NCI-H2029 treated with DMSO at 0.1 percent for 48 hours (cell line): ENCODE measurements at regions not wholly inside any gene's neighbourhood (a gene's known extent, or its start where the extent isn't known, plus 50 kb on each side); places are given as distances from the start of the nearest gene placed in this dataset.

Experiments
- DNase-seq: peaks from one replicate; lab custom pipeline; 2025; lab: John Stamatoyannopoulos, UW

DNA sequence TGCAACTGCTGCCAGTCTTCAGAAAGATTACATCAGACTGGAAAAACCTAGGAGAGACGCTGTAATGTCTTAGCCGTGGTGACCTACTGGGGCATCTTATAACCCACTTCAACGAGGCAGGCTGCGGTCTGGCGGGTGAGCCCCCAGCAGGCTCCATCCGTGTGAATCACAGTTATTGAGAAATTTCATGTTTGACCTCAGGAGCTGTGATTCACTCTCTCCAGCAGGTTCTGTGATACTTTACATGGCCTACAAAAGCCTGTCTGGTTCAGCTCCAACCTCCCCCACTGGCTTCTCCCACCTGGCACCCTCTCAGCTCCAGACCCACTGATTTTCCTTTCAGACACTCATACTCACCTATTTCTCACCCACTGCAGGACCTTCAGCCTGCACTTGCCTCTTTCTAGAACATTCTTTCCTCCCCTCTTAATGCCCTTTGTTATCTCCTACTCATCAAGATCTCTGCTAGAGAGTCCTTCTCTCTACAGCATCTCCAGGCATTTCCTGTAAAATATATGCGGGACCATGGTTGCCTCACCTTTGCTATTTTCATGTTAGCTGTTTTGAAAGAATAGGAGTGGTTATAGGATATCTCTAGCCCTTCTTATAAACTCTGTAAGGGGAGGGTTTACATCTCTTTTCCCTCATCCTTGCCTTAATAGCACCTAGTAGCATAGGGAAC is 227.9 kb downstream of the MAF start:
- no peak for DNase-seq

DNA sequence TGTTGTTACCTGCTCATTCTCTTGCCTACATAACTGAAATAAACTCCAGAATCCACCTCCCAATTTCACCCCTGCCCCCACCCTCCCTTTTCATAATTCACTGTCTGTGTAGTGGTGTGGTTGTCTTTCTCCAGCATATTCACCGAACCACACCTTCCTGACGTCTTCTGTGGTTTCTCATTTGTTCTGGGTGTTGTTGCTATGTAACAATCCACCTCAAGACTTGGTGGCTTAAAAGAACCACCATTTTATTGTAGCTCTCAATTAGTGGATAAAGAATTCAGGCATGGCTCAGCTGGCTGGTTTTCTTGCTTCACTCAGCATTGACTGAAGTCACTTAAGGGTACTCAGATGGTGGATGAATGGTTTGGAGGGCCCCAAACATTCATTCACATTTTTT is 229.8 kb downstream of the MAF start:
- no peak for DNase-seq

DNA sequence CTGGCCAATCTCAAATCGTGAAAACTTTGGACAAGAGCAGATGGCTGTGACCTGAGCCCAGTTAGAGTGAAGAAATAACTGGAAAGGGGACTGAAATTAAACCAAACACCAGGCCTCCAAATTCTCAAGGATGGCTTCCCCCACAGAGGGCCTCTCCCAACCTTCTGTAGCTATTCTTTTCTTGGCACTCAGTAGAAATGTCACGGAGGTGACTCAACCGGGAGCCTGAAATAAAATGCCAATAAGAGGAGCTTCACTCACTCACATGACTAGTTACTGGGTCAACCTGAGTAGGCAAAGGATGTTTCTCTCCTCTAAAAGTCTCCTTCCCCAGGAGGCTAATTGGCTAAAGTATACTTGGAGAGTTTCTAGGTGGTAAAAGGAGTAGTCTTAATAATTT is 230.7 kb downstream of the MAF start:
- DNase-seq, result no peak

DNA sequence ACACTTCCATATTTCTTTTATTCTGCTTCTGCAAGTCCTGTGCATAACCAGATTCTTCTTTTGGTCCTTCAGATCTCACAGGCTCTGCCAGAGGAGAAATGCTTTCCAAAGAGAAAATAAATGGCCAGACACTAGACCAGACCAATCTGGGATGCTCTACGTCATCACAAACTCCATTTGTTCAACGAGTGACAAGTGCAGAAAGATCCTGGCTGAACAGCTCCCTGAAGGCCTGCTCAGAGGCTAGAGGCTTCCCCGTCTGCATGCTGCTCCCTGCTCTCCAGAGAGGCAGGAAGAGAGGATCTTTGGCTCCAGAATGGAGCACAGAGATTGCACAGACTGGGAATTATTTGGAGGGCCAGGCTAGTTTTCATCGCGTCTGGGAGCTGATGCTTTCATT is 232.7 kb downstream of the MAF start:
- DNase-seq, result no peak

DNA sequence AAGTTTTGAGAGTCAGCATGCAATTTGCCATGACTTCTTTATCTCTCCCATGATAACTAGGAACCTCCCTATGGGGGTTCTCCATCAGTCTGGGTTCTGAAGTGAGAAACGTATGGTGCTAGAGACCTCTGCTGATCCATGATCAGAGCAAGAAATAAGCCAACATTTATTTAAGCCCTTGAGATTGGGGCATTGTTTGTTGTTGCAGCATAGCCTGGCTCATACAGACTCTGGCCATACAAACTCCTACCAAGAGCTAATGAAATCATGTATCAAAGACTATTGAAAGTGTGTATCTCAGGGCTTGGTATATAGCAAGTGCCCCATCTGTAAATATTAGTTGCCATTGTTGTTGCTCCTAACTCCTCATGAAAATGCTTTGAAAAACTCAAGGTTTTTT is 233.9 kb downstream of the MAF start:
- no peak for DNase-seq

DNA sequence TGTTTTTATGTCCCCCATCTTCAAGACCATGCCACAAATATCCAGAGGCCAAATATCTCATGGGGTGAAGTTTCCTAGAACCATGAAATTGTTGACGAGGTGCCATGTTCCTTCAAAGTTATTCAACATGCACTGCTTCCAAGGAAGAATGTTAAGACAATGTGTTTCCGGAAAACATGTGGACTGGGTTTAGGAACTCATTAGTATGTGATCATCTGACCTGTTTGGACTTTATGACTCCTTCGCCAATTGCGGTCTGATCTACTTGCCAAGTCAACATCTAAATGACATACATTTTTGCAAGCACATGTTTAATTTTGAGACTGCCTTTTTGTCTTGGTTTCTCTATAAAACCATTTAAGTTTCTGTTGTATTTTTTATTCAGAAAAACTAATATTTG is 234.8 kb downstream of the MAF start:
- no peak for DNase-seq

DNA sequence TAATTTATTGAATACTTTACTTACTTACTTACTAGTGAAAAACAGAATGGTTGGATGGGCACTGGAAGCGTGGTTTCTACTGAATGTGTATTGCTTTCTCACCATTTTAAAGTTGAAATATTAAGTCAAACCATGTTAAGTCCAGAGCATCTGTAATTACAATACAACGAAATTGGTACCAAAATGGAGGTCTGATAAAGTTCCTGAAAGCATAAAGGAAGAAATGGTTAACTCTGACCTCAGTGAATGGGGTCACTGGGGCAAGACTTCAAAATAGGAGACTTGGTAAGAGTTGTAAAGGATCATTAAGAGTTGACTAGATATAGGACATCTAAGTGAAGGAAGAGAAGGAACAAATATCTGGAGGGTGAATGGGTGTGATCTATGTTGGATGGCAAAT is 237.1 kb downstream of the MAF start:
- DNase-seq, result no peak

DNA sequence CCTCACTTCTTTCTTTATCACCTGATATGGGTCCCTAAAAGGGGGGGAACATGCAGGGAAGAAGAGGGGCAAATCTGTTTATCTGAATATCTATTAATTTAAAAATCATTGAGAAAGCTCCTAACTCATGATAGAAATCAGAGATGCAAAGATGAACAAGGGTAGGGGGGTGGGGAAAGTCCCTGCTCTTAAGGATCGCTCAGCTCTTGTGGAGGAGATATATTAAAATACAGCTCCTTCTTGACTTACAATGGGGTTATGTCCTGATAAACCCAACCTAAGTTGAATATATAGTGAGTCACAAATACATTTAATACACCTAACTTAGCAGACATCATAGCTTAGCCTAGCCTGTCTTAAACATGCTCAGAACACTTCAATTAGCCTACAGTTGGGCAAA is 237.5 kb downstream of the MAF start:
- no peak for DNase-seq

DNA sequence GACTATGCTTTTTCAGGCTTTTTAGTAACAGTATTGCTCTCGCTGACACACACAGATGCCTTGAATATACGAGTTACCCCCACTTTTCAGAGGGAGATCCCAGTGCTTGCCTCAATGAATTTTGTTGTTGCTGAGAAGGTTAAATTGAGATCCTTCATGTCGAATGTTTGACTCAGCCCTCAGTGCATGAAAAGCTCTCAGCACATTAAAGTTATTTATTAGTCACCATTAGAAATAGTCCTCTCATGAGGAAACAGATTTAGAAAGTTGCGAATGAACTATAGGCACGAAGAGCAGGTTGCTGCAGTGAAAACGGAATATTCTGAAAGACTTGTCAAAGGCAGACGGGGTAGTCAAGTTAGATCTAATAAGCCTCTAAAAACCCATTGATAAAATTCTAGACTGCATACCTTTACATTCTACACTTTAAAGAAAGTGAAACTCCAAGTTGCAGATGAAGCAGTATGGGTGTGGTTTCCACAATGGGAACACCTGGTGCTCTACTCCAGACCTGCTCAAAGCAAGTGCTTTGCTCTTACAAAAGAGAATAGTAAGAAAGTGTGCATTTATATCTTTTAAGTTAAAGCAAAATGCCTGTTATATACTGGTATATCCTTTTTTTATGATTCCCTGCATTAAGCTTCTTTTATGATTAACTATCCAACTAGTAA is 238.1 kb downstream of the MAF start:
- DNase-seq, result no peak

DNA sequence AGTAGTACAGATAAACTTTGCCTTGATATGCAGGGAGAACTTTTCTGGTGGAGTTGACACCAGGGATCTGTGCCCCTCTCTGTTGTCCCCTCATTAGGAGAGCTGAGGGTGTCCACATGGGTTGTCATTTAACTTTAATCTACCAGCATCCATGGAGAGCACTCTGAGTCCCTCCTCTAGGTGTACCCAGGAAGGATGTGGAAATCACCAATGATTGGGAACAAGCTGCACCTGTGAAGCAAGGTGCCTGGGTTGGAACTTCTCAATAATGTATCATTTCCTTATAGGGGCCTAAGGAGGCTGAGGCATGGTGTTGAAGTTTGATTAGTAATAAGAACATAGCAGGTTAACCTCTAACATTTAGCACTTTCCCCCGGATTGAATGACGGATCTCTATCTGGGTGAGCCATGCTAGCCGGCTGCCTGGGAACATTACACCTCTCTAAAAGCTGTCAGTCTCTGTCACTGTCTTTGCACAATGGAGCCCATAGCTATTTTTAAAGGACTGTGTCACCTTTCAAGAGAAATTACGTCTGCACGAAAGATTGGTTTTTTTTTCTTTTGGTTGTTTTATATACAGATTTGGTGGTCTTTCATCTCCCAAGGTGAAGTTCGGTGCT is 239.3 kb downstream of the MAF start:
- DNase-seq, result no peak

DNA sequence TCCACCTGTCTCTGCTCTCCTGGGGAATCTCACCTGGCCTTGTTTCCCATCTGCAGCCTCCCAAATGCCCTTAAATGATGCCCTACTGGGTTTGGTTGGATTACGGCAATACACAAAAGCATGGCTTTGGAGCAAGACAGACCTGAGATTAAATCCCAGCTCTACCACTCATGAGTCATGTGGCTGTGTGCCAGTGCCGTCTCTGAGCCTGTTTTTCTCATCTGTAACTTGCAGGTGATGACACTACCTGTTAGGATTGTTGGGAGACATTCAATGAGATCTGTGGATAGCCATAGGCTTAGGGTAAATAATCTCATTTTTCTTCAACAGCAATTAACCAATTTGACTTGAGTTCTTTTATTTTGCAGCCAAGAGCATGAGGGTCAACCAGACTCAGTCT is 240.3 kb downstream of the MAF start:
- no peak for DNase-seq

DNA sequence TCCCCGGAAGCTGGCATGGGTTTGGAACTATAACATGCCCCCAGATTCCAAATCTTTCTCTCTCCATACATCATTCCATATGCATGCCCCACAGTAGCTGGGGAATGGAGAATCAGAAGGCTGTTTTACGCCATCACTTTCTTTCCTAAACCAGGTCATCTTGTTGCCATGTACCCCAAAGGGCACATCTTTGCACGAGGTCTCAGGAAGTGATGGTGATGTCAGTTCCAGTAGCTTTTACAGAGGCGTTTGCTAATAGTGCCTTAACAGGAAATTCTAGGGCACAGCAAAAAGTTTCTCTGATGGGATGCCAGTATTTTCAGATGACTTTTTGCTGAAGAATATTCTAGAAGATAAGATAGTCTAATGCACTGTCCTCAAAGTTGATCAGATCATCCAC is 241.5 kb downstream of the MAF start:
- no peak for DNase-seq

DNA sequence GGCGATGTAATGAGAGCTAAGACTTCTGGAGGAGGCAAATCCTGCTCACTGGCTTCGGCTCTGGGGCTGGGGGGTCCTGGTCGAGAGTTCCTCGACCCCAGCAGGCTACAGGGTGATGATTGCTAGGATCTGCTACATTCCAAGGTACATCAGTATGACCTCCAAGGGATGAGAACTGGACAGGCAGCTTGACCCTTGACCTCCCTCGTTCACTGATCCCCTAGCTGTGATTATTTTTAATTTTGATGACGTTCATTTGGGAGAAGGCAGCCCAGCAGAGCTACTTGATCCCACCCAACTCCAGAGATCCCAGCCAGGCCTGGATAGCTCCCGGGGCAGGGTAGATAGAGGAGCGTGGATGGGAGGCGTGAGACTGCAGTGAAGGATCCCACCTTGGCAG is 242.3 kb downstream of the MAF start:
- DNase-seq, result no peak

DNA sequence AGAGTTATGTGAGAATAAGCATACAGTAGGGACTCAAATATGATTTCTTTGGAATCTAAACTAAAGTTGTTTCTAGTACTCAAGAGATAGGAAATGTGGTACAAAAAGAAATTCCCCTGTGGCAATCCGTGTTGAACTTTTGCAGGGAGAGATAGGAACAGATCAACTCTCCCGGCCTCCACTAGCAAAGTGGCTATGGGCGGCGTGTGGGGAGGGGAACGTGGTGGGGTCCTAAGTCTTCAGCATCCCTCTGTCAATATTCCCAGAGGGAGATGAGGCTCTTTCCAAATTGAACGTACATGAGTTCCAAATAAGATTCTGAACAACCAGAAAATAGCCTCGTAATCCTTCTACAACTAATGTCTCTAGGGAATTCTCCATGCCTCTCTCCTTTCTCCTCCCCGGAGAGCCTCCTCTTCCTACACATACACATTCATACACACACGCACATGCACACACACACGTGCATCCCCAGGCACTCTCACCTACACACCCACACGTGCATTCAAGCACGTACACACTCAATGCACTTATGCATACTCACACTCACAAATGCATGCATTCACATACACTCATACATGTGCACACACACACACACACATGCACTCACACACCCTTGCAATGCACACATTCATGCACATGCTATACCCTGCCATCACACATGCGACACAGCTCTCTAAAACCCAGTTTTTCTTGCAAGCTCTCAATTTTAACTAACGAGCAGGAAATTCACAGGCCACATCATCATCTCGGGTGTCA is 244.8 kb downstream of the MAF start:
- DNase-seq, result no peak

DNA sequence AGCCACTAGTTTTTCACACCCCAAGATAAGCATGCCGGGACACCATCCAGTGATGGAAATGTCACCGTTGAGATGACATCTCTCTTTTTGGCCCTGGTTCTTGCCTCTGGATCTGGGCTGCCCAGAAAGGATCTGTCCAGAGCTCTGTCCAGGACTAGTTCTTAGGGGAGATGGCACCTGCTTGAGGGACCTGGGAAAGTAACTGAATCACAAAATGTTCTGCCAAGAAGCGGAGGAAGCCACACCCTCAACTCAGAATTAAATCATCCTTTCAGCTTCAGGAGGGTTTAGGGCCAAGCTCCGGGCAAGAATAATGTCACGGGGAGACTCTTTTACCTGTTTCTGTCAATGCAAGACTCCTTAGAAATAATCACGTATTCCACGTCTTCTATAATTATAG is 248.6 kb downstream of the MAF start:
- DNase-seq, result no peak

DNA sequence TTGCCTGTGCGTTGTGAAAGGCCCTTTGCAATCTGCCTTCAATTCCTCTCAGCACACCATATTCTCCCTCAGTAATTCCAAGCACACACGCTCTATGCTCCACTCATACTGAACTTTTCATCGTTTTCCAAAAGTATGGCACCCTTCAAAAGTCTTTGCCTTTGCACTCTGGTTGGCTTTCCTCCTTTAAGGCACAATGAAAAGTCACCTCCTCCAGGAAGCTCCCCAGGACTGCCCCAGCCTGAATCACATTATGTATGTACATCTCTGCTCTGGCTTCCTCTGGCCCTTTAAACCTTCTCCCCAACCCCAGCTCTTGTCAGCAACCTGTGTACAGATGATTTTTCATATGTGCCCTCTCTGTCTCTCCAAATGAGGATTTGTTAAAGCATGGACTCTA is 250.7 kb downstream of the MAF start:
- DNase-seq, result no peak

DNA sequence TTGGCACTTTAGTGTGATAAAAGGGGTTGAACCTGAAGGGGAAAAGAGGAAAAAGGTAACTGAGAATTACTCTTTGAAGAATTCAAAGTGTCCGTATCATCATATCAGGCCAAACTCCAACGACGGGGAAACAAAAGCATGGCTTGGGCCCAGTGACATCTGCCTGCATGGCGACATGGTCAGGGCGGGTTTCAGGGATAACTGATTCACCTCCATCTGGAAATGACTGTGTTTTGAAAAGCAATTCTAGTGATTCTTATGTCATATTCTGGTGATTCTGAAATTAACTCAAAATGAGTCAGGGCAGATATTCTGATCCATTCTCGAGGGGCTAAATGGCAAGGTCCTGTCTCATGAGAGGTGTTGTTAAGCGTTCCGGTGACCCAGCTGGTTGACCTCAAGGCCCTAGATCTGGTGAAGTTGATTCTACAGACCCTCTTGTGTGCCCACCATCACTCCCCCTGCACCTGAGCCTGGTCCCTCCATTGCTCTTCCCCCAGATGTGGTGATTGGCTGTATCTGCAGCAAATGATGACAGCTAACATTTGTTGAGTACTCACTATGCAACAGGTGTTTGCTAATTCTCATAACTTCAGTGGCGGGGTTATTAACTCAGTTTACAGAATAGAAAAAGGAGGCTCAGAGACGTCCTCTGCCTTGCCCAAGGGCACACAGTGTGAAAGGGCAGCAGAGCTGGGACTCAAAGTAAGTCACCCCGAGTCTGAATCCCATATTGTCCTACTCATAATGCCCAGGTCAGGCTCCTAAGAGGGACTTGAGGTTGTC is 251.8 kb downstream of the MAF start:
- DNase-seq, result no peak

DNA sequence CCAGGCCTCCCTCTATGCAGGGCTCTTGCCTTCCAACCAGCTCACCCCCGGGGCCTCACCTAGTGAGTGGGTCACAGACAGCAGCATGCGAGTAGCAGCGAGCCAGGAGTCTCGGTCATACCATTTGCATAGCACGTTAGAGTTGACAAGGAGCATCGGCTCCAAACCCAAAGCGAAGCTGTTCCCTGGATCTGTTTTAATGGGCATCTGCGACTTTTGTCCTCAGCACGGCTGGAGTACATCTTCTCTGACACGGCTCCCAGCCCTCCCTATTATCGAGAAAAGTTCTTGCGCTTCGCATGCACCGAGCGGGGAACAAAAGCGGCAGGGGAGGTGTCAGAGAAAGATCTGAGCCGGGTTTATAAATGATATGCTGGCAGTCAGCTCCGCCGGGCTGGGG is 253.3 kb downstream of the MAF start:
- no peak for DNase-seq

DNA sequence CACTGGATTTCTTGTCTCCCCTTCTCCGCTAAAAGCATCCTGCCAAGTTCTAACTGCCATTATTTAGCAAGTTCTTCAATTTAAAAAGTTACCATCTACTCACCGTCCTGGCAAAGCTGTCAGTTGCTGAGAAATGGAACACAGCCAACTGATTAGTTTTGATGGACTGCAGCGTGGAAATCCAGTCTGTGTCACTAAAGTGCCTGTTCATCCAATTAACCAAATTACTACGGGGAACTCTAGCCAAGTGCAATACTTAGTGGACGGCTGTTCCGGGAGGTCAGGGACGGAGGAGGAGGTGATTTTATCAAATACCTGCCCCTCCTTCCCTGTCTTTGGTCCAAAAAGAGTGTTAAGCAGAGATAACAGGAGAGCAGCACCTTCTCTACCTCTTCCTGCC is 260.7 kb downstream of the MAF start:
- no peak for DNase-seq

DNA sequence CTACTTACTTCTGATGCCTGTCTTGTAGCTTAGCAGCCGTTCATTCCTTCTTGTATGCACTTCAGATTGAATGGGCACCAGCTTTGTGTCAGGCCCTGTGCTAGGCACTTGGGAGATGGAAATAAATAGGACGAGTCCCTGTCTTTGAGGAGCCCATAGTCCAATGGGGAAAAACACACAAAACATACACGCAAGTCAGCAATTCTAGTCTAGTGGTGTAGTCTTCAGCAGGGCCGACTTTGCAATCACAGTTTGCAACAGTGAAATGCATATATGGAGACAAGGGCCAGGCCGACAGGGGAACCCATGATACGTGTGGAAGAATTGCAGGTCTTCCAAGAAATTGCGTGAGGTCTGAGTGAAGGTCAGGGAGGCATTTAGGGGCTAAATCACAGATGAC is 262.6 kb downstream of the MAF start:
- DNase-seq, result no peak

DNA sequence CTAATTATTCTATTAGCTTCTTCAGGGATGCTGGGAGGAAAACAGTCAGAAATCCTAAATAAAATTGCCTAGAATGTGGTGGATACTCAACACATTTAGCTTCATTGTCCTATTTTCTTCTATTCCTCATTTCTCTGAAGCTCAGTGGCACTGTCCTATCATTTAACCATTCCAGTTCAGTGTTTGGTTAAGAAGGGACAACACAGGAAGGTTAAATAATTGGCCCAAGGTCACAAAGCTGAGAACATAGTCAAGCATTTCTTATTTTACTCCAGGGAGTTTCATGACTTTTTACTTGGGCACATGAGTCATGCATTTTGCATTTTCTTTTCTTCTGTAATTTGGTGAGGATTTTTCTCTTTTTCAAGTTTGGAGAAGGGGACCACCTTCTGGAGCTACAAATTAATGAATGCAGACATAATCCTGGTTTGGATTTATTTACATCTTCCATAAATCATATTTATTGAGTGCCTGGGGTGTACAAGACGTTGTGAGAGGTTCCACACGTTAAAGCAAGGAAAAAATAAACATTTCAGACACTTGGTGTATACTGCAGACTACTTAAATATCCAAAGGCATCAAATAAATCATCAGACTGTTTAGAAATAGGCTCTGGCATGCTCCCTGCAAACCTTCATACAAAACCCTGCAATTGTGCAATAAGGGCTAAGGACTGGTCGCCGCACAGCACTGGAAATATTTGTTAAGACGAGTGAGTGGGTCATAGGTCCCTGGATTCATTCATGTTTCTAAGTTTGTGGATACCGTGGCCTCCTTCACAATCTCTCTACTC is 263.9 kb downstream of the MAF start:
- DNase-seq, result no peak
